ENCODE measurements at regions not wholly inside any gene's neighbourhood (a gene's known extent, or its start where the extent isn't known, plus 50 kb on each side); places are given as distances from the start of the nearest gene placed in this dataset.

GRCh38 chr1:95679262-95679661 is 445.3 kb downstream of the RWDD3 start (continued):
- TF ChIP-seq, protein P1, sequence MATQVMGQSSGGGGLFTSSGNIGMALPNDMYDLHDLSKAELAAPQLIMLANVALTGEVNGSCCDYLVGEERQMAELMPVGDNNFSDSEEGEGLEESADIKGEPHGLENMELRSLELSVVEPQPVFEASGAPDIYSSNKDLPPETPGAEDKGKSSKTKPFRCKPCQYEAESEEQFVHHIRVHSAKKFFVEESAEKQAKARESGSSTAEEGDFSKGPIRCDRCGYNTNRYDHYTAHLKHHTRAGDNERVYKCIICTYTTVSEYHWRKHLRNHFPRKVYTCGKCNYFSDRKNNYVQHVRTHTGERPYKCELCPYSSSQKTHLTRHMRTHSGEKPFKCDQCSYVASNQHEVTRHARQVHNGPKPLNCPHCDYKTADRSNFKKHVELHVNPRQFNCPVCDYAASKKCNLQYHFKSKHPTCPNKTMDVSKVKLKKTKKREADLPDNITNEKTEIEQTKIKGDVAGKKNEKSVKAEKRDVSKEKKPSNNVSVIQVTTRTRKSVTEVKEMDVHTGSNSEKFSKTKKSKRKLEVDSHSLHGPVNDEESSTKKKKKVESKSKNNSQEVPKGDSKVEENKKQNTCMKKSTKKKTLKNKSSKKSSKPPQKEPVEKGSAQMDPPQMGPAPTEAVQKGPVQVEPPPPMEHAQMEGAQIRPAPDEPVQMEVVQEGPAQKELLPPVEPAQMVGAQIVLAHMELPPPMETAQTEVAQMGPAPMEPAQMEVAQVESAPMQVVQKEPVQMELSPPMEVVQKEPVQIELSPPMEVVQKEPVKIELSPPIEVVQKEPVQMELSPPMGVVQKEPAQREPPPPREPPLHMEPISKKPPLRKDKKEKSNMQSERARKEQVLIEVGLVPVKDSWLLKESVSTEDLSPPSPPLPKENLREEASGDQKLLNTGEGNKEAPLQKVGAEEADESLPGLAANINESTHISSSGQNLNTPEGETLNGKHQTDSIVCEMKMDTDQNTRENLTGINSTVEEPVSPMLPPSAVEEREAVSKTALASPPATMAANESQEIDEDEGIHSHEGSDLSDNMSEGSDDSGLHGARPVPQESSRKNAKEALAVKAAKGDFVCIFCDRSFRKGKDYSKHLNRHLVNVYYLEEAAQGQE (IDR thresholded peaks at IDR 0.05; ENCODE audit: borderline replicate concordance) = no peak
- TF ChIP-seq, protein P1 (CRISPR knock-in tag; IDR thresholded peaks at IDR 0.05; ENCODE audit: low read depth) = no peak
- no peak for TF ChIP-seq SRF (CRISPR knock-in tag; IDR thresholded peaks at IDR 0.05)
- no peak for TF ChIP-seq ZNF586 (CRISPR knock-in tag; conservative IDR thresholded peaks at IDR 0.05)
- TF ChIP-seq EP300 (IDR thresholded peaks at IDR 0.05; ENCODE audit: low read length) = no peak
